IMR-90 (cell line): ENCODE measurements at regions not wholly inside any gene's neighbourhood (a gene's known extent, or its start where the extent isn't known, plus 50 kb on each side); places are given as distances from the start of the nearest gene placed in this dataset.

Experiments
- ATAC-seq: fragments of 200-7000 bp; cut with Tn5 transposase; 2 replicates; pipeline ENCODE4 v1.9.1; 2020; ENCODE audit warnings: low read depth, mild to moderate bottlenecking, moderate library complexity
- BruUV-seq: library from RNA; stranded (reverse); fragments of 400-500 nt; replicated peaks from 2 replicates; lab custom pipeline; 2021; lab: Mats Ljungman, UMichigan
- CTCF ChIA-PET: fragments of 300-600 bp; formaldehyde crosslinking; extraction: SDS; loops from one replicate; lab custom pipeline; 2021; ENCODE audit warnings: antibody characterized with exemption; lab: Yijun Ruan, JAX
- POLR2A ChIA-PET: fragments of 300-600 bp; sonication (Branson Sonifier 250); formaldehyde crosslinking; loops from one replicate; lab custom pipeline; 2022; ENCODE audit warnings: antibody characterized with exemption; ENCODE audit not compliant: unreplicated experiment; lab: Charles Lee
- DNase-seq: peaks from one replicate; pipeline ENCODE4 v3.0.0; 2013
- H2AFZ ChIP-seq: replicated peaks from 2 replicates; pipeline ENCODE3; 2013; ENCODE audit warnings: low read length, mild to moderate bottlenecking; ENCODE audit not compliant: poor library complexity
- H2AK5ac ChIP-seq: 2 replicates; pipeline ENCODE4 v1.6.1; 2013; ENCODE audit warnings: low read depth, low read length, inconsistent platforms
- H2AK9ac ChIP-seq: replicated peaks from 2 replicates; pipeline ENCODE3; 2013; ENCODE audit warnings: mild to moderate bottlenecking, low read depth, low read length, moderate library complexity; ENCODE audit not compliant: poor library complexity
- H2BK120ac ChIP-seq: 2 replicates; pipeline ENCODE4 v1.6.1; 2013; ENCODE audit warnings: low read depth, low read length, inconsistent platforms
- H2BK15ac ChIP-seq: 3 replicates; pipeline ENCODE4 v1.6.1; 2013; ENCODE audit warnings: low read depth, low read length, inconsistent platforms
- H2BK20ac ChIP-seq: 2 replicates; pipeline ENCODE4 v1.6.1; 2013; ENCODE audit warnings: low read depth, mild to moderate bottlenecking, inconsistent platforms, low read length, moderate library complexity
- H2BK5ac ChIP-seq: 2 replicates; pipeline ENCODE4 v1.6.1; 2013; ENCODE audit warnings: mild to moderate bottlenecking, low read depth, low read length, inconsistent platforms; ENCODE audit not compliant: poor library complexity, severe bottlenecking
- H3K14ac ChIP-seq: replicated peaks from 2 replicates; pipeline ENCODE4 v1.6.1; 2013; ENCODE audit warnings: low read depth, low read length, inconsistent platforms
- H3K18ac ChIP-seq: 2 replicates; pipeline ENCODE4 v1.6.1; 2013; ENCODE audit warnings: low read depth, low read length, control low read depth
- H3K23ac ChIP-seq: 2 replicates; pipeline ENCODE4 v1.6.1; 2013; ENCODE audit warnings: low read depth, low read length, inconsistent platforms
- H3K27ac ChIP-seq: 2 replicates; pipeline ENCODE4 v1.5.1; 2013; ENCODE audit warnings: mild to moderate bottlenecking, control low read depth, low read length; ENCODE audit not compliant: insufficient read depth
- H3K27me3 ChIP-seq: 2 replicates; pipeline ENCODE4 v1.6.1; 2013; ENCODE audit warnings: low read length; ENCODE audit not compliant: control insufficient read depth, insufficient read depth
- H3K36me3 ChIP-seq: 2 replicates; pipeline ENCODE4 v1.6.1; 2013; ENCODE audit warnings: low read length, mixed read lengths; ENCODE audit not compliant: control insufficient read depth, insufficient read depth
- H3K4ac ChIP-seq: 2 replicates; pipeline ENCODE4 v1.6.1; 2013; ENCODE audit warnings: low read depth, low read length, inconsistent platforms
- H3K4me1 ChIP-seq: 2 replicates; pipeline ENCODE4 v1.6.1; 2013; ENCODE audit warnings: low read length, mixed read lengths; ENCODE audit not compliant: control insufficient read depth, insufficient read depth
- H3K4me2 ChIP-seq: 2 replicates; pipeline ENCODE4 v1.6.1; 2013; ENCODE audit warnings: low read depth, mild to moderate bottlenecking, control low read depth, low read length, moderate library complexity
- H3K4me3 ChIP-seq: 2 replicates; pipeline ENCODE4 v1.5.1; 2013; ENCODE audit warnings: low read depth, mild to moderate bottlenecking, control low read depth, low read length, moderate library complexity; ENCODE audit not compliant: insufficient read depth
- H3K56ac ChIP-seq: 2 replicates; pipeline ENCODE4 v1.6.1; 2013; ENCODE audit warnings: low read length, inconsistent platforms; ENCODE audit not compliant: insufficient read depth; ENCODE audit errors: extremely low read depth
- H3K79me1 ChIP-seq, 2 experiments: 2 replicates each; pipeline ENCODE4 v1.6.1; 2013; ENCODE audit warnings: low read length in 2 of 2, inconsistent platforms in 1 of 2, low read depth in 1 of 2
- H3K9ac ChIP-seq: 2 replicates; pipeline ENCODE4 v1.6.1; 2013; ENCODE audit warnings: low read depth, low read length, control low read depth
- H3K9me1 ChIP-seq: 2 replicates; pipeline ENCODE4 v1.6.1; 2013; ENCODE audit warnings: low read length, inconsistent platforms; ENCODE audit not compliant: insufficient read depth
- H3K9me3 ChIP-seq: 2 replicates; pipeline ENCODE4 v1.6.1; 2013; ENCODE audit warnings: low read length; ENCODE audit not compliant: control insufficient read depth, insufficient read depth
- H4K20me1 ChIP-seq: 2 replicates; pipeline ENCODE4 v1.6.1; 2013; ENCODE audit warnings: low read length, inconsistent platforms; ENCODE audit not compliant: insufficient read depth
- H4K5ac ChIP-seq: 2 replicates; pipeline ENCODE4 v1.6.1; 2013; ENCODE audit warnings: mild to moderate bottlenecking, low read depth, low read length, control low read depth
- H4K8ac ChIP-seq, 2 experiments: 2 replicates each; pipeline ENCODE4 v1.6.1; 2013; ENCODE audit warnings: low read depth in 2 of 2, low read length in 2 of 2, control low read depth in 1 of 2, inconsistent platforms in 1 of 2
- H4K91ac ChIP-seq: 2 replicates; pipeline ENCODE4 v1.6.1; 2013; ENCODE audit warnings: low read depth, low read length, inconsistent platforms; ENCODE audit not compliant: insufficient read depth
- BHLHE40 ChIP-seq: fragments of 150-350 bp; IDR thresholded peaks from 2 replicates; pipeline ENCODE4 v1.6.1; 2016; ENCODE audit warnings: mild to moderate bottlenecking, low read depth, low read length
- CEBPB ChIP-seq: IDR thresholded peaks from 2 replicates; pipeline ENCODE4 v1.6.1; 2012; ENCODE audit warnings: low read depth, low read length, improper control_type of control experiment
- CHD1 ChIP-seq: IDR thresholded peaks from 2 replicates; pipeline ENCODE4 v1.6.1; 2012; ENCODE audit warnings: low read depth, low read length, improper control_type of control experiment
- MAFK ChIP-seq: IDR thresholded peaks from 2 replicates; pipeline ENCODE4 v1.6.1; 2012; ENCODE audit warnings: low read depth, low read length, improper control_type of control experiment
- MAZ ChIP-seq: IDR thresholded peaks from 2 replicates; pipeline ENCODE4 v1.6.1; 2012; ENCODE audit warnings: low read depth, mild to moderate bottlenecking, low read length, improper control_type of control experiment, moderate library complexity, borderline replicate concordance
- RCOR1 ChIP-seq: IDR thresholded peaks from 2 replicates; pipeline ENCODE4 v1.6.1; 2012; ENCODE audit warnings: mild to moderate bottlenecking, low read length, improper control_type of control experiment; ENCODE audit not compliant: insufficient replicate concordance
- RFX5 ChIP-seq: IDR thresholded peaks from 2 replicates; pipeline ENCODE4 v1.8.0; 2012; ENCODE audit warnings: low read depth, mild to moderate bottlenecking, low read length, moderate library complexity
- SMC3 ChIP-seq: fragments of 150-350 bp; IDR thresholded peaks from 2 replicates; pipeline ENCODE4 v1.6.1; 2016; ENCODE audit warnings: low read depth, mild to moderate bottlenecking, antibody characterized with exemption, low read length, moderate library complexity
- WGBS, 2 experiments: methylation state at CpG; one replicate each; pipeline versions ENCODE4 v1.1.5 to v1.1.7; 2013; ENCODE audit warnings: missing lambda C conversion rate in 2 of 2; ENCODE audit not compliant: insufficient read length in 1 of 2; ENCODE audit errors: extremely low coverage in 2 of 2; 5-methylcytosine and 5-hydroxymethylcytosine counted together
- dilution Hi-C: fragments of 300-500 bp; cut with HindIII; formaldehyde crosslinking; loops from one replicate; pipeline ENCODE4 v1.14.3; 2018; ENCODE audit warnings: low sequenced_read_pairs; ENCODE audit not compliant: unreplicated experiment
- in situ Hi-C: fragments of 300-500 bp; cut with MboI; formaldehyde crosslinking; loops from 3 replicates; pipeline ENCODE4 v1.14.3; 2019; ENCODE audit warnings: low sequenced_read_pairs, inconsistent platforms, mixed read lengths
- intact Hi-C: fragments of 100-400 bp; cut with micrococcal nuclease; formaldehyde crosslinking; loops from 2 replicates; pipeline ENCODE4 v1.10.0; 2022

GRCh38 chrX:109125304-109125703, 356.6 kb downstream of the GUCY2F start:
- no peak overlapping the region for H3K4me2 ChIP-seq
- no peaks in the 10 kb centered on the region for H3K9me1 ChIP-seq
- H2AK9ac ChIP-seq = no peak overlapping the region
- no peak overlapping the region for H3K27ac ChIP-seq
- no CpG with 5 or more reads among the region's 3 CpGs for WGBS, 2 experiments
- no peaks in the 10 kb centered on the region for H3K4me1 ChIP-seq
- H3K56ac ChIP-seq = no peak overlapping the region
- no peak overlapping the region for H2BK120ac ChIP-seq
- H3K9me3 ChIP-seq = no peaks in the 10 kb centered on the region
- BruUV-seq = no TSS peak
- no peak overlapping the region for H4K5ac ChIP-seq
- CTCF ChIA-PET = no interaction called here
- H3K27me3 ChIP-seq = no peaks in the 10 kb centered on the region
- no peak overlapping the region for H3K14ac ChIP-seq
- DNase-seq (no peak), ATAC-seq (no peak)
- H3K79me1 ChIP-seq = no peaks in the 10 kb centered on the region
- no peak overlapping the region for H3K4me3 ChIP-seq
- no peak overlapping the region for H4K8ac ChIP-seq
- no peaks in the 10 kb centered on the region for H4K20me1 ChIP-seq
- no peak overlapping the region for H2AFZ ChIP-seq
- no peaks in the 10 kb centered on the region for H3K36me3 ChIP-seq
- H2BK20ac ChIP-seq = no peak overlapping the region
- dilution Hi-C loops (no loop called here), intact Hi-C loops (no loop called here), in situ Hi-C loops (no loop called here)
- H2BK15ac ChIP-seq = no peak overlapping the region
- POLR2A ChIA-PET = no interaction called here
- no peak overlapping the region for H4K91ac ChIP-seq
- H2AK5ac ChIP-seq = no peak overlapping the region
- no peak overlapping the region for H3K18ac ChIP-seq
- no peak overlapping the region for H3K4ac ChIP-seq
- H3K9ac ChIP-seq = no peak overlapping the region
- TF ChIP-seq CEBPB (no peak), RCOR1 (no peak), MAZ (no peak), RFX5 (no peak), SMC3 (no peak), BHLHE40 (no peak), MAFK (no peak), CHD1 (no peak)
- H2BK5ac ChIP-seq = no peak overlapping the region
- H3K23ac ChIP-seq = no peak overlapping the region
